H1 (cell line): ENCODE measurements at regions not wholly inside any gene's neighbourhood (a gene's known extent, or its start where the extent isn't known, plus 50 kb on each side); places are given as distances from the start of the nearest gene placed in this dataset.

Experiments used
- CTBP2 ChIP-seq: IDR thresholded peaks from 2 replicates; pipeline ENCODE4 v1.7.0; 2011; ENCODE audit warnings: borderline replicate concordance, mild to moderate bottlenecking, moderate library complexity, mixed read lengths, low read length; ENCODE audit not compliant: insufficient read depth, insufficient read length
- EZH2 ChIP-seq: fragments of 200-600 bp; sonication (generic); IDR thresholded peaks from 2 replicates; pipeline ENCODE4 v1.7.1; 2012; ENCODE audit warnings: low read depth, mild to moderate bottlenecking, moderate library complexity, low read length, inconsistent platforms; ENCODE audit not compliant: severe bottlenecking
- FOSL1 ChIP-seq: IDR thresholded peaks from 2 replicates; pipeline ENCODE4 v1.6.1; 2011; ENCODE audit warnings: mild to moderate bottlenecking, low read depth, low read length, moderate library complexity; ENCODE audit not compliant: insufficient read depth
- HDAC2 ChIP-seq, 2 experiments: fragments of 300-600 bp in 1 of 2; sonication (generic) in 1 of 2; IDR thresholded peaks; 2 replicates each; pipeline ENCODE4 v1.6.1; 2011 to 2012; ENCODE audit warnings: low read depth in 2 of 2, low read length in 2 of 2, mild to moderate bottlenecking in 2 of 2, moderate library complexity in 2 of 2, borderline replicate concordance in 1 of 2, inconsistent platforms in 1 of 2
- POLR2AphosphoS5 ChIP-seq: IDR thresholded peaks from 2 replicates; pipeline ENCODE4 v1.6.1; 2011; ENCODE audit warnings: low read depth, low read length
- RNF2 ChIP-seq: fragments of 200-900, 300-1000 bp; sonication (generic); IDR thresholded peaks from 2 replicates; pipeline ENCODE4 v1.7.1; 2016; ENCODE audit warnings: borderline replicate concordance, low read depth, mild to moderate bottlenecking, antibody characterized with exemption, low read length; ENCODE audit not compliant: poor library complexity, severe bottlenecking; ENCODE audit errors: missing control alignments
- SIRT6 ChIP-seq: IDR thresholded peaks from one replicate; pipeline ENCODE4 v1.7.1; 2012; ENCODE audit warnings: low read length, inconsistent platforms
- TAF1 ChIP-seq: IDR thresholded peaks from 2 replicates; pipeline ENCODE4 v1.6.1; 2011; ENCODE audit warnings: mild to moderate bottlenecking, low read depth, low read length
- TF ChIP-seq, protein P1 (sequence below), 3 experiments: IDR thresholded peaks; 1 replicate in 2 of 3; 2 replicates in 1 of 3; pipeline versions ENCODE4 v1.5.1 to v1.6.1; 2011; ENCODE audit warnings: low read length in 3 of 3, mild to moderate bottlenecking in 3 of 3, inconsistent platforms in 2 of 3, low read depth in 1 of 3, moderate library complexity in 1 of 3; ENCODE audit not compliant: insufficient read depth in 1 of 3; ENCODE audit errors: control extremely low read depth in 1 of 3

DNA sequence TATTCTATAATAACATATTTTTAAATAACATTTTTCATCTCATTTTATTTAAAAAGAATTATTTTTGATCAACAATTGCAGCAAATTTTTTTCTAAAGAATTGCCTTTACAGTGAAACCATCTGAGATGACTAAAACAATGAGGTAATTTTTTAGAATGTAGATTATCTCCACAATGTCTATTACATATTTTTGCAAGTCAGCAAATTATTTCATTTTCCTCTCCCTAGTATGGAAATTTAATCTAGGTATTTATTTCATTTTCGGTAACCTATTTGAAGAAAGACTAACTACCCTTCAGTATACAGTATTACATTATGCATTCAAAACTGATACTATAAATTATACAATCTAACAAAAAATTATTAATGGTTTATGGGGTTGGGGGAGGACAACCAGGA is 213.2 kb upstream of the SP4 start:
- TF ChIP-seq POLR2AphosphoS5 (no peak), FOSL1 (no peak), TAF1 (no peak), RNF2 (no peak), SIRT6 (no peak), EZH2 (no peak), HDAC2 (IDR thresholded peaks at IDR 0.05; ENCODE audit: borderline replicate concordance in 1 of 2, low read depth in 2 of 2, low read length in 2 of 2) (no peak), CTBP2 (no peak)
- TF ChIP-seq, protein P1, sequence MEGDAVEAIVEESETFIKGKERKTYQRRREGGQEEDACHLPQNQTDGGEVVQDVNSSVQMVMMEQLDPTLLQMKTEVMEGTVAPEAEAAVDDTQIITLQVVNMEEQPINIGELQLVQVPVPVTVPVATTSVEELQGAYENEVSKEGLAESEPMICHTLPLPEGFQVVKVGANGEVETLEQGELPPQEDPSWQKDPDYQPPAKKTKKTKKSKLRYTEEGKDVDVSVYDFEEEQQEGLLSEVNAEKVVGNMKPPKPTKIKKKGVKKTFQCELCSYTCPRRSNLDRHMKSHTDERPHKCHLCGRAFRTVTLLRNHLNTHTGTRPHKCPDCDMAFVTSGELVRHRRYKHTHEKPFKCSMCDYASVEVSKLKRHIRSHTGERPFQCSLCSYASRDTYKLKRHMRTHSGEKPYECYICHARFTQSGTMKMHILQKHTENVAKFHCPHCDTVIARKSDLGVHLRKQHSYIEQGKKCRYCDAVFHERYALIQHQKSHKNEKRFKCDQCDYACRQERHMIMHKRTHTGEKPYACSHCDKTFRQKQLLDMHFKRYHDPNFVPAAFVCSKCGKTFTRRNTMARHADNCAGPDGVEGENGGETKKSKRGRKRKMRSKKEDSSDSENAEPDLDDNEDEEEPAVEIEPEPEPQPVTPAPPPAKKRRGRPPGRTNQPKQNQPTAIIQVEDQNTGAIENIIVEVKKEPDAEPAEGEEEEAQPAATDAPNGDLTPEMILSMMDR (IDR thresholded peaks at IDR 0.05; ENCODE audit: control extremely low read depth in 1 of 3, insufficient read depth in 1 of 3, low read depth in 1 of 3, low read length in 3 of 3) = no peak
